Glutamatergic neuron (in vitro differentiated cells): ENCODE measurements at regions not wholly inside any gene's neighbourhood (a gene's known extent, or its start where the extent isn't known, plus 50 kb on each side); places are given as distances from the start of the nearest gene placed in this dataset.
"Not testable (repeated sequence)": the region's sequence is repeated elsewhere in the genome, so short reads cannot be mapped to it uniquely, and the experiment has no call there.

ENCODE experiments used
- DNase-seq: peaks from one replicate; pipeline ENCODE4 v3.0.0; 2022
- H3K27ac Mint-ChIP-seq: one replicate; pipeline ENCODE4 v1.8.0; 2020; ENCODE audit warnings: mild to moderate bottlenecking, mixed read lengths, inconsistent platforms; ENCODE audit not compliant: unreplicated experiment
- H3K27me3 Mint-ChIP-seq: one replicate; pipeline ENCODE4 v1.8.0; 2020; ENCODE audit warnings: mild to moderate bottlenecking, moderate library complexity, mixed read lengths, inconsistent platforms; ENCODE audit not compliant: unreplicated experiment
- H3K36me3 Mint-ChIP-seq: one replicate; pipeline ENCODE4 v1.8.0; 2020; ENCODE audit warnings: mild to moderate bottlenecking, mixed read lengths, inconsistent platforms; ENCODE audit not compliant: unreplicated experiment
- H3K4me1 Mint-ChIP-seq: one replicate; pipeline ENCODE4 v1.8.0; 2020; ENCODE audit warnings: mild to moderate bottlenecking, low read depth, mixed read lengths, inconsistent platforms; ENCODE audit not compliant: unreplicated experiment
- H3K4me3 Mint-ChIP-seq: one replicate; pipeline ENCODE4 v1.8.0; 2020; ENCODE audit warnings: mild to moderate bottlenecking, mixed read lengths, inconsistent platforms; ENCODE audit not compliant: unreplicated experiment
- H3K9me3 Mint-ChIP-seq: one replicate; pipeline ENCODE4 v1.8.0; 2020; ENCODE audit warnings: mild to moderate bottlenecking, moderate library complexity, mixed read lengths, inconsistent platforms; ENCODE audit not compliant: unreplicated experiment
- CTCF ChIP-seq: fragments of 200-600 bp; sonication (generic); IDR thresholded peaks from one replicate; pipeline ENCODE4 v1.5.0; 2021; ENCODE audit not compliant: partially characterized antibody, unreplicated experiment

GRCh38 chr7:122248472-122248871, 56.1 kb downstream of the FEZF1 start:
- DNase-seq: no peak
- Mint-ChIP-seq H3K4me1 (peaks cover 7% of the 10 kb centered on the region), H3K27ac (no peak overlapping the region), H3K9me3 (peaks cover 1% of the 10 kb centered on the region), H3K4me3 (no peak overlapping the region), H3K27me3 (no peaks in the 10 kb centered on the region), H3K36me3 (peaks cover 7% of the 10 kb centered on the region)
- TF ChIP-seq CTCF: no peak

- DNase-seq, H3K27ac Mint-ChIP-seq, H3K4me1 Mint-ChIP-seq, H3K36me3 Mint-ChIP-seq, H3K27me3 Mint-ChIP-seq, H3K4me3 Mint-ChIP-seq, H3K9me3 Mint-ChIP-seq: not testable (repeated sequence)
Observed at GRCh38 chr7:122238729-122239128, 65.8 kb downstream of the FEZF1 start.

- DNase-seq, H3K4me3 Mint-ChIP-seq, H3K27me3 Mint-ChIP-seq, H3K36me3 Mint-ChIP-seq, H3K9me3 Mint-ChIP-seq, H3K4me1 Mint-ChIP-seq, H3K27ac Mint-ChIP-seq: not testable (repeated sequence)
Observed at GRCh38 chr7:122238297-122238696, 66.3 kb downstream of the FEZF1 start.

GRCh38 chr7:122225874-122226273, 78.7 kb downstream of the FEZF1 start:
- Mint-ChIP-seq H3K36me3 (no peaks in the 10 kb centered on the region), H3K27ac (no peak overlapping the region), H3K4me1 (no peaks in the 10 kb centered on the region), H3K27me3 (no peaks in the 10 kb centered on the region), H3K9me3 (no peaks in the 10 kb centered on the region), H3K4me3 (no peak overlapping the region)
- no peak for DNase-seq
- TF ChIP-seq CTCF: no peak

- Mint-ChIP-seq H3K27me3 (no peaks in the 10 kb centered on the region), H3K9me3 (no peaks in the 10 kb centered on the region), H3K4me3 (no peak overlapping the region), H3K27ac (no peak overlapping the region), H3K4me1 (no peaks in the 10 kb centered on the region), H3K36me3 (no peaks in the 10 kb centered on the region)
- TF ChIP-seq CTCF: peak; percentile 81
- DNase-seq: no peak
Observed at GRCh38 chr7:122219253-122219865, 75.3 kb upstream of the AASS start.

- Mint-ChIP-seq H3K27me3 (no peaks in the 10 kb centered on the region), H3K4me1 (no peaks in the 10 kb centered on the region), H3K4me3 (no peak overlapping the region), H3K27ac (no peak overlapping the region), H3K9me3 (no peaks in the 10 kb centered on the region), H3K36me3 (no peaks in the 10 kb centered on the region)
- DNase-seq: no peak
- no peak for TF ChIP-seq CTCF
Observed at GRCh38 chr7:122217125-122217524, 73.1 kb upstream of the AASS start.
